Endothelial cell of hepatic sinusoid (primary cell): ENCODE measurements at regions not wholly inside any gene's neighbourhood (a gene's known extent, or its start where the extent isn't known, plus 50 kb on each side); places are given as distances from the start of the nearest gene placed in this dataset.
"Not testable (repeated sequence)": the region's sequence is repeated elsewhere in the genome, so short reads cannot be mapped to it uniquely, and the experiment has no call there.

Experiments used
- in situ Hi-C: cut with HindIII; loops from 2 replicates; pipeline ENCODE4 v1.10.0; 2017; ENCODE audit warnings: low sequenced_read_pairs

- in situ Hi-C loops = not testable (repeated sequence)
These were observed 737.1 kb downstream of the TRHDE start for GRCh38 chr12:73009138-73009834.

GRCh38 chr12:73017981-73018380 is 745.8 kb downstream of the TRHDE start:
- in situ Hi-C loops = no loop called here

- in situ Hi-C loops = no loop called here
These were observed 781.7 kb downstream of the TRHDE start for GRCh38 chr12:73053893-73054292.

- in situ Hi-C loops = no loop called here
These were observed 785.3 kb downstream of the TRHDE start for GRCh38 chr12:73057428-73057827.

- in situ Hi-C loops = no loop called here
These were observed 793.7 kb downstream of the TRHDE start for GRCh38 chr12:73065913-73066312.

GRCh38 chr12:73067616-73068015 is 795.4 kb downstream of the TRHDE start:
- in situ Hi-C loops = no loop called here

- in situ Hi-C loops = no loop called here
These were observed 800.0 kb downstream of the TRHDE start for GRCh38 chr12:73072214-73072613.

GRCh38 chr12:73076760-73077159 is 804.6 kb downstream of the TRHDE start:
- in situ Hi-C loops = loop anchor here (5.0 kb wide), 1 partner anchor 36 kb away; no protein-coding TSS in a partner anchor

GRCh38 chr12:73083736-73084135 is 811.6 kb downstream of the TRHDE start:
- in situ Hi-C loops = no loop called here

- in situ Hi-C loops = no loop called here
These were observed 834.1 kb downstream of the TRHDE start for GRCh38 chr12:73106296-73106695.

- in situ Hi-C loops = no loop called here
These were observed 834.7 kb downstream of the TRHDE start for GRCh38 chr12:73106896-73107295.

- in situ Hi-C loops = loop anchor here (5.0 kb wide), 1 partner anchor 34 kb away; no protein-coding TSS in a partner anchor
These were observed 838.6 kb downstream of the TRHDE start for GRCh38 chr12:73110816-73111215.

- in situ Hi-C loops = loop anchor here (5.0 kb wide), 1 partner anchor 35 kb away; no protein-coding TSS in a partner anchor
These were observed 840.1 kb downstream of the TRHDE start for GRCh38 chr12:73112035-73112816.

- in situ Hi-C loops = no loop called here
These were observed 852.3 kb downstream of the TRHDE start for GRCh38 chr12:73124480-73124879.

- in situ Hi-C loops = no loop called here
These were observed 853.0 kb downstream of the TRHDE start for GRCh38 chr12:73125148-73125547.

- in situ Hi-C loops = no loop called here
These were observed 864.2 kb downstream of the TRHDE start for GRCh38 chr12:73136386-73136785.

GRCh38 chr12:73139642-73140041 is 867.5 kb downstream of the TRHDE start:
- in situ Hi-C loops = not testable (repeated sequence)

GRCh38 chr12:73158341-73158740 is 886.2 kb downstream of the TRHDE start:
- in situ Hi-C loops = no loop called here

GRCh38 chr12:73159954-73160353 is 887.8 kb downstream of the TRHDE start:
- in situ Hi-C loops = no loop called here

GRCh38 chr12:73161970-73162369 is 889.8 kb downstream of the TRHDE start:
- in situ Hi-C loops = no loop called here

- in situ Hi-C loops = no loop called here
These were observed 908.6 kb downstream of the TRHDE start for GRCh38 chr12:73180734-73181133.

GRCh38 chr12:73181244-73181643 is 909.1 kb downstream of the TRHDE start:
- in situ Hi-C loops = no loop called here
